Esophagus squamous epithelium (tissue), 4 donors: ENCODE measurements at regions not wholly inside any gene's neighbourhood (a gene's known extent, or its start where the extent isn't known, plus 50 kb on each side); places are given as distances from the start of the nearest gene placed in this dataset.

Source experiments
- POLR2A ChIP-seq, 4 donors: fragments of 450-650 bp; IDR thresholded peaks; one replicate each; pipeline ENCODE4 v1.6.1; 2017; ENCODE audit warnings: antibody characterized with exemption in 4 of 4, mild to moderate bottlenecking in 4 of 4, moderate library complexity in 3 of 4
- TF ChIP-seq, protein P1 (sequence below), 6 experiments: fragments of 450-650 bp in 4 of 6; fragments of 200-600 bp in 2 of 6; sonication (generic) in 2 of 6; IDR thresholded peaks; one replicate each; pipeline ENCODE4 v1.5.1; 2016 to 2019; ENCODE audit warnings: antibody characterized with exemption in 6 of 6, mild to moderate bottlenecking in 4 of 6, moderate library complexity in 4 of 6

DNA sequence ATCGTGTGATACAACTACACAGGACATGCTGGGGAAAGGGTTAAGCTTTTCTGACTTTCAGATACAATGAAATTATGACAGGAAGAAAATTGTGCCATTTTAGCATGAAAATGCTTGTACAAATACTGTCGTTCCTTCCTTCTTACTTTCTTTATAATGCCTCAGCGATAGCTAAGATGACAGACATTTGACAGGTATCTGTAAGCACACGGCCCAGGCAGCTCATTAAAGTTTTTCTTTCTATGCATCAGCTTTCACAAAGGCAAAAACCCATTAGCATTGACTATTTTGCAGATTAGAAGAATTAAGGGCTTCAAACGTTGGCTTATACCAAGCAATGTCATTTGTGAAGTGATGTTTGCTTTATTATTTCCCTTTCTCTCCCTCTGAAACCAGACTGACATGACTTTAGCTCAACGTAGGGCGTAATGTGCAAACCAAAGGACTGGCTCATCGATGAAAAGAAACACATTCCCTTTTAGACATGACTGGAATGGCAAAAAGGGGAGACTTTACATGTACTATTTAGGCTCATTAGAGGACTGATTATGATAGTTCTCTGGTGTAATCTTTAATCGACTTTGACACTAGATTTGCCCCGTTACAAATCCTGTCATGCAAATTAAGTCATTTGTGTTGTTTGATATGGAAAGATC is 258.4 kb upstream of the SP8 start:
- TF ChIP-seq, protein P1, sequence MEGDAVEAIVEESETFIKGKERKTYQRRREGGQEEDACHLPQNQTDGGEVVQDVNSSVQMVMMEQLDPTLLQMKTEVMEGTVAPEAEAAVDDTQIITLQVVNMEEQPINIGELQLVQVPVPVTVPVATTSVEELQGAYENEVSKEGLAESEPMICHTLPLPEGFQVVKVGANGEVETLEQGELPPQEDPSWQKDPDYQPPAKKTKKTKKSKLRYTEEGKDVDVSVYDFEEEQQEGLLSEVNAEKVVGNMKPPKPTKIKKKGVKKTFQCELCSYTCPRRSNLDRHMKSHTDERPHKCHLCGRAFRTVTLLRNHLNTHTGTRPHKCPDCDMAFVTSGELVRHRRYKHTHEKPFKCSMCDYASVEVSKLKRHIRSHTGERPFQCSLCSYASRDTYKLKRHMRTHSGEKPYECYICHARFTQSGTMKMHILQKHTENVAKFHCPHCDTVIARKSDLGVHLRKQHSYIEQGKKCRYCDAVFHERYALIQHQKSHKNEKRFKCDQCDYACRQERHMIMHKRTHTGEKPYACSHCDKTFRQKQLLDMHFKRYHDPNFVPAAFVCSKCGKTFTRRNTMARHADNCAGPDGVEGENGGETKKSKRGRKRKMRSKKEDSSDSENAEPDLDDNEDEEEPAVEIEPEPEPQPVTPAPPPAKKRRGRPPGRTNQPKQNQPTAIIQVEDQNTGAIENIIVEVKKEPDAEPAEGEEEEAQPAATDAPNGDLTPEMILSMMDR (IDR thresholded peaks at IDR 0.05), result no peak
- no peak for TF ChIP-seq POLR2A (IDR thresholded peaks at IDR 0.05)
